ENCODE measurements at regions not wholly inside any gene's neighbourhood (a gene's known extent, or its start where the extent isn't known, plus 50 kb on each side); places are given as distances from the start of the nearest gene placed in this dataset.

- Histone ChIP-seq H3K4me2 (ENCODE audit: low read depth, low read length, poor library complexity, severe bottlenecking) (no peak overlapping the region), H3K4me1 (ENCODE audit: insufficient read depth, low read length, poor library complexity, severe bottlenecking) (no peaks in the 10 kb centered on the region), H3K9ac (ENCODE audit: low read depth, low read length, poor library complexity, severe bottlenecking) (no peak overlapping the region), H3K36me3 (ENCODE audit: insufficient read depth, low read length) (no peaks in the 10 kb centered on the region), H2AFZ (ENCODE audit: low read length) (no peak overlapping the region), H4K20me1 (ENCODE audit: insufficient read depth, low read length, poor library complexity, severe bottlenecking) (no peaks in the 10 kb centered on the region), H3K27me3 (ENCODE audit: insufficient read depth, low read length, poor library complexity, severe bottlenecking) (no peaks in the 10 kb centered on the region), H3K9me2 (replicated peaks; ENCODE audit: low read depth, low read length) (no peaks in the 10 kb centered on the region), H3K79me2 (ENCODE audit: insufficient read depth, low read length) (no peaks in the 10 kb centered on the region), H3K4me3 (ENCODE audit: low read length, poor library complexity, severe bottlenecking) (no peak overlapping the region), H3F3A (ENCODE audit: low read depth) (no peaks in the 10 kb centered on the region), H3K9me3 (ENCODE audit: insufficient read depth, low read depth, low read length) (no peaks in the 10 kb centered on the region; the same call in 1 of the 2 replicates)
- TF ChIP-seq CTCF (conservative IDR thresholded peaks at IDR 0.05; ENCODE audit: low read length) (no peak), EZH2phosphoT487 (IDR thresholded peaks at IDR 0.05; ENCODE audit: borderline replicate concordance) (no peak)
Measured at GRCh38 chr2:118609138-118609537, 238.3 kb downstream of the EN1 start.

DNA sequence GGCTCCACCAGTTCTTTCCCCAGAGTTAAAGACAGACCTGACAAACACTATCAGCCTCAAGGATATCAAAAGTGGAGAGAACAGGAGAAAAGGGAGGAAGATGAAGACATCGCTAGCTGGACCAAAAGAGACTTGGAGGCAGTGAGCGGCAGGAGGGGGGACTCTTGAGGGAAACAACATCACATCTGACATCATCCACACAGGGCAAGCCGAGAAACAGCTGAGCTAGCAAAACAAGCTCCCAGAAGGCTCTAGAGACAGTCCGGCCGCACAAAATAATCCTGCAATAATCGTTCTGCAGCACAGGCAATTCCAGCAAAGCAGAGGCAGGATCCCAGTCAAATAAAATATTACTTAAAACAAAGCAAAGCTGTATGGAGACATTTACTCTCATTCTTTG is 239.8 kb downstream of the EN1 start:
- H3K4me3 ChIP-seq (ENCODE audit: low read length, poor library complexity, severe bottlenecking), result no peak overlapping the region
- H3K27me3 ChIP-seq (ENCODE audit: insufficient read depth, low read length, poor library complexity, severe bottlenecking), result no peaks in the 10 kb centered on the region
- H3K79me2 ChIP-seq (ENCODE audit: insufficient read depth, low read length), result no peaks in the 10 kb centered on the region
- H3K36me3 ChIP-seq (ENCODE audit: insufficient read depth, low read length), result no peaks in the 10 kb centered on the region
- H3K9me2 ChIP-seq (replicated peaks; ENCODE audit: low read depth, low read length), result no peaks in the 10 kb centered on the region
- TF ChIP-seq CTCF (conservative IDR thresholded peaks at IDR 0.05; ENCODE audit: low read length) (no peak), EZH2phosphoT487 (IDR thresholded peaks at IDR 0.05; ENCODE audit: borderline replicate concordance) (no peak)
- no peak overlapping the region for H3K9ac ChIP-seq (ENCODE audit: low read depth, low read length, poor library complexity, severe bottlenecking)
- no peaks in the 10 kb centered on the region for H4K20me1 ChIP-seq (ENCODE audit: insufficient read depth, low read length, poor library complexity, severe bottlenecking)
- no peaks in the 10 kb centered on the region for H3K4me1 ChIP-seq (ENCODE audit: insufficient read depth, low read length, poor library complexity, severe bottlenecking)
- H3K4me2 ChIP-seq (ENCODE audit: low read depth, low read length, poor library complexity, severe bottlenecking), result no peak overlapping the region
- no peak overlapping the region for H2AFZ ChIP-seq (ENCODE audit: low read length)
- H3F3A ChIP-seq (ENCODE audit: low read depth), result no peaks in the 10 kb centered on the region
- no peaks in the 10 kb centered on the region; the same call in 1 of the 2 replicates for H3K9me3 ChIP-seq (ENCODE audit: insufficient read depth, low read depth, low read length)

DNA sequence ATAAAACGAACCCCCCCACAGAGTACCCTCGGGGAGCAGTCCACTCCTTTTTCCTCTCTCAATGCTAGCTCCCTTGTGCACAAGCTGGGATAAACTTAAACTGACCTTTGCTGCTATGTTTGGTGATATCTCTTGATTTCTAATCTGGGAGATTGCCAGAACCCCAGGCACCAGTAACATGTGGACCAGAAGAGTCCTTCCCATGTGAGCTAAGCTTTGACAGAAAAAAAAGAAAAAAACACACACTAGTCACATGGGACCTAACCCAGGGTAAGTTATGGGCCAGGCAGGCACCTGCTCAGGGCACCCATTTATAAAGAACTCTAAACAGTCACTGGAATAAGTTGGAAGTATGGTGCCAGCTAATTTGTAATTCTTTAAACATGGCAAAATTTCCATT is 242.6 kb downstream of the EN1 start:
- Histone ChIP-seq H3K36me3 (ENCODE audit: insufficient read depth, low read length) (no peaks in the 10 kb centered on the region), H3K9ac (ENCODE audit: low read depth, low read length, poor library complexity, severe bottlenecking) (no peak overlapping the region), H3K27me3 (ENCODE audit: insufficient read depth, low read length, poor library complexity, severe bottlenecking) (no peaks in the 10 kb centered on the region), H3K9me3 (ENCODE audit: insufficient read depth, low read depth, low read length) (no peaks in the 10 kb centered on the region; the same call in 1 of the 2 replicates), H3K4me2 (ENCODE audit: low read depth, low read length, poor library complexity, severe bottlenecking) (no peak overlapping the region), H3F3A (ENCODE audit: low read depth) (no peaks in the 10 kb centered on the region), H3K4me3 (ENCODE audit: low read length, poor library complexity, severe bottlenecking) (no peak overlapping the region), H3K79me2 (ENCODE audit: insufficient read depth, low read length) (no peaks in the 10 kb centered on the region), H3K4me1 (ENCODE audit: insufficient read depth, low read length, poor library complexity, severe bottlenecking) (no peaks in the 10 kb centered on the region), H3K9me2 (replicated peaks; ENCODE audit: low read depth, low read length) (no peaks in the 10 kb centered on the region), H2AFZ (ENCODE audit: low read length) (no peak overlapping the region), H4K20me1 (ENCODE audit: insufficient read depth, low read length, poor library complexity, severe bottlenecking) (no peaks in the 10 kb centered on the region)
- TF ChIP-seq EZH2phosphoT487 (IDR thresholded peaks at IDR 0.05; ENCODE audit: borderline replicate concordance) (no peak), CTCF (conservative IDR thresholded peaks at IDR 0.05; ENCODE audit: low read length) (no peak)
